H1 (cell line): ENCODE measurements at regions not wholly inside any gene's neighbourhood (a gene's known extent, or its start where the extent isn't known, plus 50 kb on each side); places are given as distances from the start of the nearest gene placed in this dataset.

ENCODE experiments used
- CTCF ChIA-PET: fragments of 300-600 bp; sonication (Branson Sonifier 250); formaldehyde crosslinking; loops from one replicate; lab custom pipeline; 2021; ENCODE audit not compliant: partially characterized antibody; lab: Charles Lee
- POLR2A ChIA-PET: fragments of 300-600 bp; sonication (Branson Sonifier 250); formaldehyde crosslinking; loops from one replicate; lab custom pipeline; 2021; ENCODE audit warnings: inconsistent platforms; ENCODE audit not compliant: partially characterized antibody; lab: Charles Lee
- DNase-seq, 2 experiments: peaks; one replicate each; pipeline versions ENCODE4 v3.0.0 to v3.0.0-alpha.2; 2010 to 2022; ENCODE audit warnings: low spot score in 2 of 2, low read depth in 1 of 2, mixed read lengths in 1 of 2
- FAIRE-seq: peaks from 2 replicates; lab custom pipeline; 2011; peaks lifted over from hg19 to GRCh38; lab: Jason Lieb, UNC
- H2AFZ ChIP-seq: 2 replicates; pipeline ENCODE4 v1.8.1; 2012; ENCODE audit warnings: low read length, inconsistent platforms
- H2AK5ac ChIP-seq: 2 replicates; pipeline ENCODE4 v1.6.1; 2013; ENCODE audit warnings: low read depth, low read length
- H2BK120ac ChIP-seq: replicated peaks from 2 replicates; pipeline ENCODE3; 2013; ENCODE audit warnings: low read depth, low read length, inconsistent platforms
- H2BK12ac ChIP-seq: 2 replicates; pipeline ENCODE4 v1.6.1; 2013; ENCODE audit warnings: low read depth, low read length
- H2BK15ac ChIP-seq: 2 replicates; pipeline ENCODE4 v1.6.1; 2013; ENCODE audit warnings: low read length
- H2BK20ac ChIP-seq: 2 replicates; pipeline ENCODE4 v1.6.1; 2013; ENCODE audit warnings: low read length
- H2BK5ac ChIP-seq: 2 replicates; pipeline ENCODE4 v1.6.1; 2013; ENCODE audit warnings: low read depth, low read length
- H3K14ac ChIP-seq: 2 replicates; pipeline ENCODE4 v1.6.1; 2013; ENCODE audit warnings: inconsistent platforms; ENCODE audit not compliant: insufficient read length
- H3K18ac ChIP-seq: 2 replicates; pipeline ENCODE4 v1.6.1; 2013; ENCODE audit warnings: low read length; ENCODE audit errors: extremely low read depth
- H3K23ac ChIP-seq: 2 replicates; pipeline ENCODE4 v1.6.1; 2013; ENCODE audit warnings: inconsistent platforms; ENCODE audit not compliant: insufficient read length
- H3K23me2 ChIP-seq: 2 replicates; pipeline ENCODE4 v1.6.1; 2013; ENCODE audit warnings: low read depth, low read length
- H3K27ac ChIP-seq: 2 replicates; pipeline ENCODE4 v1.6.1; 2011; ENCODE audit warnings: low read depth, low read length, inconsistent platforms
- H3K27me3 ChIP-seq, 4 experiments: replicated peaks in 1 of 4; 1 replicate in 1 of 4; 2 replicates in 3 of 4; pipeline versions ENCODE4 v1.6.1 to v1.8.1; 2011 to 2013; ENCODE audit warnings: low read length in 3 of 4, mild to moderate bottlenecking in 3 of 4, inconsistent platforms in 2 of 4, mixed read lengths in 2 of 4, moderate library complexity in 1 of 4; ENCODE audit not compliant: control insufficient read depth in 3 of 4, insufficient read depth in 3 of 4; ENCODE audit errors: extremely low read depth in 1 of 4
- H3K36me3 ChIP-seq, 4 experiments: 2 replicates each; pipeline versions ENCODE4 v1.6.1 to v1.8.1; 2011 to 2013; ENCODE audit warnings: mild to moderate bottlenecking in 4 of 4, low read length in 3 of 4, moderate library complexity in 2 of 4, control low read depth in 1 of 4, inconsistent platforms in 1 of 4; ENCODE audit not compliant: insufficient read depth in 4 of 4, control insufficient read depth in 2 of 4
- H3K4ac ChIP-seq: replicated peaks from 2 replicates; pipeline ENCODE3; 2013; ENCODE audit warnings: low read length, low read depth, mixed read lengths, inconsistent platforms; ENCODE audit not compliant: insufficient read length
- H3K4me1 ChIP-seq, 4 experiments: replicated peaks in 1 of 4; 1 replicate in 1 of 4; 2 replicates in 3 of 4; pipeline versions ENCODE4 v1.6.1 to v1.8.1; 2011 to 2013; ENCODE audit warnings: low read length in 3 of 4, inconsistent platforms in 2 of 4, mixed read lengths in 1 of 4; ENCODE audit not compliant: insufficient read depth in 4 of 4, control insufficient read depth in 3 of 4
- H3K4me2 ChIP-seq, 2 experiments: 2 replicates each; pipeline versions ENCODE4 v1.6.1 to v1.8.1; 2011 to 2013; ENCODE audit warnings: low read depth in 2 of 2, low read length in 2 of 2, control low read depth in 1 of 2, inconsistent platforms in 1 of 2, mild to moderate bottlenecking in 1 of 2; ENCODE audit not compliant: insufficient read depth in 1 of 2
- H3K4me3 ChIP-seq, 4 experiments: fragments of 200-600, 300-600 bp in 1 of 4; sonication (generic), shearing (Covaris generic), sonication (Bioruptor Twin) in 1 of 4; 2 replicates each; pipeline versions ENCODE4 v1.5.1 to v1.8.1; 2011 to 2016; ENCODE audit warnings: low read length in 4 of 4, low read depth in 3 of 4, control low read depth in 2 of 4, inconsistent platforms in 2 of 4, mild to moderate bottlenecking in 2 of 4, mixed read lengths in 1 of 4, moderate library complexity in 1 of 4; ENCODE audit not compliant: insufficient read depth in 2 of 4; ENCODE audit errors: extremely low read depth in 1 of 4
- H3K56ac ChIP-seq: replicated peaks from 2 replicates; pipeline ENCODE3; 2013; ENCODE audit warnings: low read depth, mild to moderate bottlenecking, mixed read lengths, low read length, inconsistent platforms; ENCODE audit not compliant: insufficient read length
- H3K79me1 ChIP-seq: 2 replicates; pipeline ENCODE4 v1.6.1; 2013; ENCODE audit warnings: low read depth, low read length, control low read depth
- H3K79me2 ChIP-seq, 2 experiments: 2 replicates each; pipeline versions ENCODE4 v1.6.1 to v1.8.1; 2012 to 2013; ENCODE audit warnings: low read length in 2 of 2, mild to moderate bottlenecking in 2 of 2, inconsistent platforms in 1 of 2; ENCODE audit not compliant: insufficient read depth in 2 of 2, control insufficient read depth in 1 of 2
- H3K9ac ChIP-seq, 4 experiments: replicated peaks in 1 of 4; 1 replicate in 1 of 4; 2 replicates in 3 of 4; pipeline versions ENCODE4 v1.6.1 to v1.8.1; 2011 to 2013; ENCODE audit warnings: low read depth in 3 of 4, low read length in 3 of 4, control low read depth in 2 of 4, mild to moderate bottlenecking in 2 of 4, moderate library complexity in 2 of 4, inconsistent platforms in 1 of 4; ENCODE audit errors: extremely low read depth in 1 of 4
- H3K9me3 ChIP-seq, 2 experiments: 2 replicates each; pipeline versions ENCODE4 v1.6.1 to v1.8.1; 2012 to 2013; ENCODE audit warnings: mild to moderate bottlenecking in 2 of 2, moderate library complexity in 2 of 2, control low read depth in 1 of 2, inconsistent platforms in 1 of 2, low read depth in 1 of 2, low read length in 1 of 2, mixed read lengths in 1 of 2; ENCODE audit not compliant: insufficient read depth in 2 of 2
- H4K20me1 ChIP-seq, 2 experiments: replicated peaks in 1 of 2; 2 replicates each; pipeline versions ENCODE3 to v1.8.1; 2011 to 2013; ENCODE audit warnings: inconsistent platforms in 2 of 2, low read length in 2 of 2, mild to moderate bottlenecking in 1 of 2; ENCODE audit not compliant: insufficient read depth in 2 of 2, control insufficient read depth in 1 of 2
- H4K5ac ChIP-seq: 2 replicates; pipeline ENCODE4 v1.6.1; 2013; ENCODE audit warnings: low read length, low read depth, mixed read lengths, inconsistent platforms; ENCODE audit not compliant: insufficient read length
- H4K8ac ChIP-seq: 2 replicates; pipeline ENCODE4 v1.8.0; 2013; ENCODE audit warnings: mild to moderate bottlenecking, moderate library complexity, low read length, inconsistent platforms; ENCODE audit not compliant: insufficient read depth; ENCODE audit errors: extremely low read depth
- H4K91ac ChIP-seq: replicated peaks from 2 replicates; pipeline ENCODE3; 2013; ENCODE audit warnings: low read length, mixed read lengths, inconsistent platforms; ENCODE audit not compliant: insufficient read length
- BACH1 ChIP-seq: IDR thresholded peaks from 2 replicates; pipeline ENCODE4 v1.6.1; 2012; ENCODE audit warnings: low read length, improper control_type of control experiment
- CREB1 ChIP-seq: IDR thresholded peaks from 2 replicates; pipeline ENCODE4 v1.6.1; 2012; ENCODE audit warnings: inconsistent platforms
- CTBP2 ChIP-seq: IDR thresholded peaks from 2 replicates; pipeline ENCODE4 v1.7.0; 2011; ENCODE audit warnings: borderline replicate concordance, mild to moderate bottlenecking, moderate library complexity, mixed read lengths, low read length; ENCODE audit not compliant: insufficient read depth, insufficient read length
- CTCF ChIP-seq, 3 experiments: IDR thresholded peaks; 1 replicate in 2 of 3; 2 replicates in 1 of 3; pipeline versions ENCODE4 v1.5.1 to v1.6.1; 2011; ENCODE audit warnings: low read length in 3 of 3, mild to moderate bottlenecking in 3 of 3, inconsistent platforms in 2 of 3, low read depth in 1 of 3, moderate library complexity in 1 of 3; ENCODE audit not compliant: insufficient read depth in 1 of 3; ENCODE audit errors: control extremely low read depth in 1 of 3
- EGR1 ChIP-seq: IDR thresholded peaks from 2 replicates; pipeline ENCODE4 v1.6.1; 2011; ENCODE audit warnings: low read depth, low read length, borderline replicate concordance
- MAFK ChIP-seq: IDR thresholded peaks from 2 replicates; pipeline ENCODE4 v1.6.1; 2012; ENCODE audit warnings: low read depth, mild to moderate bottlenecking, improper control_type of control experiment, low read length
- MAX ChIP-seq: IDR thresholded peaks from 2 replicates; pipeline ENCODE4 v1.6.1; 2012; ENCODE audit warnings: inconsistent platforms
- RAD21 ChIP-seq, 2 experiments: IDR thresholded peaks in 1 of 2; conservative IDR thresholded peaks in 1 of 2; 2 replicates each; pipeline ENCODE4 v1.6.1; 2011; ENCODE audit warnings: low read depth in 2 of 2, low read length in 2 of 2, improper control_type of control experiment in 1 of 2, inconsistent platforms in 1 of 2, mild to moderate bottlenecking in 1 of 2, moderate library complexity in 1 of 2
- SAP30 ChIP-seq: fragments of 300-600 bp; sonication (generic); IDR thresholded peaks from 2 replicates; pipeline ENCODE4 v1.7.1; 2012; ENCODE audit warnings: low read length, moderate library complexity, mild to moderate bottlenecking, inconsistent platforms; ENCODE audit not compliant: insufficient read depth, insufficient replicate concordance
- SP1 ChIP-seq: IDR thresholded peaks from 2 replicates; pipeline ENCODE4 v1.6.1; 2011; ENCODE audit warnings: low read depth, low read length
- WGBS, 2 experiments: shearing (Covaris generic) in 1 of 2; methylation state at CpG; one replicate each; pipeline versions ENCODE4 v1.1.6 to v1.1.7; 2013 to 2015; ENCODE audit warnings: low lambda C conversion rate in 2 of 2, mixed read lengths in 2 of 2, inconsistent platforms in 1 of 2, low coverage in 1 of 2, missing lambda C conversion rate in 1 of 2; ENCODE audit not compliant: insufficient replicate concordance in 2 of 2, insufficient coverage in 1 of 2, insufficient read length in 1 of 2; ENCODE audit errors: extremely low coverage in 1 of 2, missing lambda C conversion rate in 1 of 2; 5-methylcytosine and 5-hydroxymethylcytosine counted together

- Histone ChIP-seq H4K91ac (no peak overlapping the region), H2BK5ac (no peak overlapping the region), H3K79me1 (no peaks in the 10 kb centered on the region), H3K36me3 (no peaks in the 10 kb centered on the region), H3K23ac (no peak overlapping the region), H3K4me1 (no peaks in the 10 kb centered on the region), H2AFZ (no peak overlapping the region), H3K56ac (no peak overlapping the region), H3K23me2 (no peaks in the 10 kb centered on the region), H3K9me3 (no peaks in the 10 kb centered on the region), H2AK5ac (no peak overlapping the region), H3K4ac (no peak overlapping the region), H3K79me2 (no peaks in the 10 kb centered on the region), H2BK20ac (no peak overlapping the region), H4K8ac (no peak overlapping the region), H3K27me3 (no peaks in the 10 kb centered on the region), H2BK12ac (no peak overlapping the region), H3K27ac (no peak overlapping the region), H3K18ac (no peak overlapping the region), H3K9ac (no peak overlapping the region), H2BK120ac (no peak overlapping the region), H2BK15ac (no peak overlapping the region), H4K5ac (no peak overlapping the region), H4K20me1 (no peaks in the 10 kb centered on the region), H3K14ac (no peak overlapping the region), H3K4me2 (no peak overlapping the region), H3K4me3 (no peak overlapping the region)
- CTCF ChIA-PET: no interaction called here
- DNase-seq: no peak
- WGBS, 2 experiments: 80% methylated on average over 1 of the region's 1 CpG; no CpG with 5 or more reads in 1 of the 2 experiments
- no peak for FAIRE-seq
- POLR2A ChIA-PET: interaction anchor here (0.6 kb wide), 1 partner anchor 69 kb away, joined by 3 read pairs; no protein-coding TSS in a partner anchor
- TF ChIP-seq RAD21 (IDR thresholded peaks at IDR 0.05 in 1 of 2, conservative IDR thresholded peaks at IDR 0.05 in 1 of 2; ENCODE audit: low read depth in 2 of 2, low read length in 2 of 2) (no peak), SAP30 (no peak), MAX (no peak), EGR1 (no peak), SP1 (no peak), BACH1 (no peak), CREB1 (no peak), CTCF (IDR thresholded peaks at IDR 0.05; ENCODE audit: control extremely low read depth in 1 of 3, insufficient read depth in 1 of 3, low read depth in 1 of 3, low read length in 3 of 3) (no peak), CTBP2 (no peak), MAFK (no peak)
These were observed 93.1 kb upstream of the RUNX1 start for GRCh38 chr21:35142036-35142815.
